SIG-M5 (cell line): ENCODE measurements at regions not wholly inside any gene's neighbourhood (a gene's known extent, or its start where the extent isn't known, plus 50 kb on each side); places are given as distances from the start of the nearest gene placed in this dataset.

Experiments
- DNase-seq: peaks from one replicate; lab custom pipeline; 2025; lab: John Stamatoyannopoulos, UW

DNA sequence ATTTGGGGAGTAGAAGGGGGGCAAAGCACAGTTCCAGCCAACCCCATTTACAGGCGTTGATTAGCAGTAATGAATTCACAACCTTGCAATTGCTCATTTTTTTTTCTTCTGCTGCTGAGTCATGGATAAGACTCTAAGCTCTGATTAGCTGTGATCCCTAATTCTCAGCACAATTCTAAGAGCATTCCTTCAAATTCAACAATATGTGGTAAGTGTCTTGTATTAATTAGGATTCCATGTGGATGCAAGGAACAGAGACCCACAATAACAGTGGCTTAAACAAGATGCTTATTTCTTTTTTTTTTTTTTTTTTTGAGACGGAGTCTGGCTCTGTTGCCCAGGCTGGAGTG is 133.4 kb downstream of the PALM2AKAP2 start:
- no peak for DNase-seq

DNA sequence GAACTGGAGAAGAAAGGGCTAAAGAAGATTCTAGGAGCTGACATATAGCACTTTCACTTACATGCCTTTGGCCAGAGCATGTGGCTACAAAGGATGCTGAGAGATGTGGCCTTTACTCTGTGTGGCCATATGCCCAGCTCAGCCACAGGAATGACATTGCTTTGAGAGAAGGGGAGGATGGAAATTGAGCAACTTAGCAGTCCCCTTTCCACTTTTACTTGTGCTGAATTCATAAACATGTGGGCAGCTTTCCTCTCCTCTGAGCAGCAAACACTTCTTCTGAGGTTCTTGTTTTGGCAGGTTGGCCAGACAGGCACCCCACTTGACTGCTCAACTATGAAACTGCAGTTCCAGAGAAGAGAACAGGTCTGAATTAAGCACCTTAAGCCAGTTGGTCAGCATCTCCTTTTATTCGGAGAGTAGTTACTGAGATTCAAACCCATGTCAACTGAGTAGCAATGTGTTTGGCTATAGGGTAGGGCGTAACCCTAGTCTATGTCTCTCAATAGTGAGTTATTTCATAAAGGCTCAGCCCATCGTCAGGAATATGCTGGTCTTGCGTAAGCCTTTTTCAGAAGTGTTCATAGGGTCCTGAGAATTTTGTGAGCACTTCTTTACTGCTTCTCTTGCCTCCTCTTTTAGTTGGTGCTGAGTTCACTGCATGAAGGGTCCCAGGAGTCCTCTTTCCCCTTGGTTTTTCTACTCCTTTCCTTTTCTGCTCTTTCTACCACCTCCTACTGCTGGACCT is 134.5 kb downstream of the PALM2AKAP2 start:
- no peak for DNase-seq

DNA sequence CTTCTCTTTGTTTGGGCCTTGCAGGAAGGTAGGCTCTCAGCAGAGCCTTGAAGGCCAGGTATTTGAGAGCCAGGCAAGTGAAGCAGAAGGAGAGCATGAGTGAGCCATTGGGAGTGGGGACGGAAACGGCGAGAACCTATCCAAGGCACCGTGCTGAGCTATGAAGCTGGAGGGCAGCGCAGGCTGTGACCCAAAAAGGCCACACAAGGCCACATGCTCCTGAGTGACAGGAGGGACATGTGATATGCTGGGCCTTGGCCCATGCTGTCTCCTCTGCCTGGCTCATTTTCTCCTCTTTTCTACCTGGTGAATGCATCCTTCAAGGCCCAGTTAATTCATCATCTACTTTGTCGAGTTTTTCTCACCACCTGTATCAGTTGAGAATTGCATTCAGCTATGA is 136.3 kb downstream of the PALM2AKAP2 start:
- DNase-seq = no peak

DNA sequence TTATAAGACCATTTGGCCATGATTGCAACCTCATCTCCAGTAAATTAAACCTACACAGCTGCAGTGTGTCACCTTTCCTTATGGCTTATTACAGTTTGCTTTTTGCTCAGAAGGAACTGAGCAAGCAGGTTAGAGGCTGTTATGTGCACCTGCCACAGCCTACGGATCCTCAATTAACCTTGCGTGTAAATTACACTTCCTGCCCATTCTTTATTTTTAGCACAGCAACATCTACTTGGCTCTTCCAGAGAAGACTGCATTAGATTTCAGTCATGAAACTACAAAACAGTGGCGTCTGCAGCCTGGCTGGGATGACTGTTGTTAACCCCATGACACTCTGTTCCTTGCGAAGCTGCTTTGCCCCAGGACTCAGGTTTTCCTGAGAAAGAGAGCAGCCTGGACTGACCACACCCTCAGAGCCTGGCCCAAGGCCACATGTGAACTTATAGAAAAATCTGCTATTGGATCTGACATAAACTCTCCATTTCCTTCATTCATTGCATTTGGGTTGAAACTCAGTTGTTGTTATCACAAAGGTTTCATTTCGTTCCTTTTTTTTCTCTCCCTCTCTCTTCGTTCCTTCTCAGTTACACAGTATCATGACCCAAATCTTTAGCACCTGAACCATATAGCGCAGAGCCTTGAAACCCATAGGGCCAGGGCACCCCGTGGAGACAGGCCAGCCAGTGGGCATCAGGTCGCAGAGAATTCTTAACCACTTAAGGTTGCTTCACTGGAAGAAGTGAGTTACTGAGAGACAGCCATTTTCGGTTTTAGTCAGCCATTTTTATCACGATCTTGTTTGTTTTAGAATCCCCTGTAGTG is 138.6 kb downstream of the PALM2AKAP2 start:
- DNase-seq = no peak

DNA sequence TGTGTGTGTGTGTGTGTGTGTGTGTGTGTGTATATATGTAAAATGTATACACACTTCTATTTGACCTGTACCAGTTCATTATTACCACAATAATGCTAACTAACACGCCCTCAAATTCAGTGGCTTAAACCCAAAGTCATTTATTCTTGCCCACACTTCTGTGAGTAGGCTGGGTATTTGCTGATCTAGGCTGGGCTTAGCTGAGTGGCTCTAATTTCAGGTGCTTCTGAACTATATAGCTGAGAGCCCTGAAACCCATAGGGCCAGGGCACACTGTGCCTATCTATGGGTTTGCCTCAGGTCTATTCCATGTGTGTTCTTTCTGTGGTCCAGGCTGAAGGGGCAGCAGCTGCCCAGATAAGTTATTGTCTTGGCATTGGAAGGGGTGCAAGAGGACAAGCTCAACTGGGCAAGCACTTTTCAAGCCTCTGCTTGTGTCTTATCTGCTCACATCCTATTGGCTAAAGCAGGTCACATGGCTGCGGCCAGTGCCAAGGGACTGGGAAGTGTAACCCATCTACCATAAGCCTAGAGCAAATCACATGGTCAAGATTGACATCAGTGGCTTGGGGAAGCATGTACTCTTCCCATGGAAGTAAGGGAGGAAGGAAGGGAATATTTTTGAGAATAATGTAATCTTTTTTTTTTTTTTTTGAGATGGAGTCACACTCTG is 139.9 kb downstream of the PALM2AKAP2 start:
- DNase-seq = no peak

DNA sequence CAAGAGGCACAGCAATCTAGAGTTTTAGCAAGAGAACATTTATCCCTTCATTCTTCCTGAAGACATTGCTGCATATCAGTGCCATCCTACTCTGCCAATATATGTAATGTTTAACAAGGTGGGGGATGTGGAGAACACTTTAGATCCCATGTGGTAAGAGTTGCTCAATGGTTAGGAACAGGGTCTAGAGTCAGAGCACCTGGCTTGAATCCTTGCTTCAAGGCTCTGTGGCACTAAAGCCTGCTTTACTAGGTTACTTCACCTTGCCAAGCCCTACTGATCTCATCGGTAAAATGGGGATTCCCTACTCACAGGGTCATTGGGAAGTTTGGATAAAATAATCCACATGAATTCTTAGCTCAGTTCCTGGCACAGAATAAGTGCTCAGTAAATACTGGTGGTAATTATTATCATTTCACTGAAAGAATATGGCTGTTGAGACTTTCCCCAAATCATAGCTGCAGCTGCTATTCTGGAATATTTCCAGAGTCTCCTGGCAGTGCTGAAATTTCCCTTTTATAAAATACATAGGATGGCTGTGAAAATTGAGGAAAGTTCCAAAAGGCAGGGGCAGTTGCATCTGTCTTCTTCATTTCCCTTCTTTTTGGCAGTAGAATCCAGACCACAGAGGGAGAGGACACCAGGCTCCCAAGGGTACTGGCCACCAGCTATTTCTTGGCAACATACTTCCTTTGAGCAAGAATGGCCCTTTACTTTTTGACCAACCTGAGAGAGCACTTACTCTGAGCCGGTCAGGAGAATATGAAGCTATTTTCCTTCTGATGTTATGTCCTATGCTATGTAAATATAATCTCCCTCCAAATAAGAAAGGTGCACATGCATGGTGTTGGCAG is 142.8 kb downstream of the PALM2AKAP2 start:
- no peak for DNase-seq

DNA sequence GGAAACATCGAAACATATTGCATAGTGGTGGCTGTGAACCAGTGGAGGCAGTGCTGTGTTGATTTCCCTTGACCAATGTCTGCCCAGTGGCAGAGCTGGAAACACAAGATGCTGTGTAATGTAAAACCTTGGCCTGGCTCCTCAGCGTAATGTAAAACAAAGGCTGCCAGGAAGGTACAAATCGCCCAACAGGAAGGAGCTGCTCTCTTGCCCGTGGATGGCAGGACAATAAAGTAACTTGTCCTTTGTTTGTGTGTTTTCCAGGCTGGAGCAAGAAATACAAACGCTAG is 143.4 kb downstream of the PALM2AKAP2 start:
- DNase-seq = no peak

DNA sequence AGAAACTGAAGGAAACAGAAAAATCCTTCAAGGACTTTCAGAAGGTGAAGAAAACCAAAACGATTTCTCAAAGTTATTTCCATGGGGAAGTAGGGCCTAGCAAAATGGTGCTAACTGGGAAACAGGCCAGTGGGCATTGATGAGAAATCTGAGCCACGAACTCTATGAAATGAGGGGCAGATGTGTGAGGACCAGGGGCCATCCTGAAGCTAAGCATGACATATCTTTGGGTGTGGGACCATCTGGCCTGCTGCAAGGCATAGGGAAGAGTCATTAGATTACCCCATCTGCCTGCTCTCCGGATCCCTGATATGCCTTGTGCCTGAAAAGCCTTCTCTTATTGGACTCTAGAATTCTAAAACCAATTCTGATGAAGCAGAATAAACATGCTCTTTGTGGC is 143.8 kb downstream of the PALM2AKAP2 start:
- DNase-seq = no peak

DNA sequence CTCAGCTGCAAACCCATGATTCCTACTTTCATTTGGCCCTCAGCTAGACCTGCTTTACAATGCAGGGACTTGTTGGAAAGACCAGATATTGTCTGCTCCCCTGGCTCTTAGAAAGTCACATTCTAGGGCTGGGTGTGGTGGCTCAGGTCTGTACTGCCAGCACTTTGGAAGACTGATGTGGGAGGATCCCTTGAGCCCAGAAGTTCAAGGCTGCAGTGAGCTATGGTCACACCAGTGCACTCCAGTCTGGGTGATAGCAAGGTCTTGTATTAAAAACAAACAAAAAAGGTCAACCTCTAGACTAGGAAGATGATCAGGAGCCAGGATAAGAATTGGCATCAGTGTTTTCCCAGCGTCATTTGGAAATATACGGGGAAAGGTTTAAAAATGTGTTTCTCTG is 145.8 kb downstream of the PALM2AKAP2 start:
- DNase-seq = no peak

DNA sequence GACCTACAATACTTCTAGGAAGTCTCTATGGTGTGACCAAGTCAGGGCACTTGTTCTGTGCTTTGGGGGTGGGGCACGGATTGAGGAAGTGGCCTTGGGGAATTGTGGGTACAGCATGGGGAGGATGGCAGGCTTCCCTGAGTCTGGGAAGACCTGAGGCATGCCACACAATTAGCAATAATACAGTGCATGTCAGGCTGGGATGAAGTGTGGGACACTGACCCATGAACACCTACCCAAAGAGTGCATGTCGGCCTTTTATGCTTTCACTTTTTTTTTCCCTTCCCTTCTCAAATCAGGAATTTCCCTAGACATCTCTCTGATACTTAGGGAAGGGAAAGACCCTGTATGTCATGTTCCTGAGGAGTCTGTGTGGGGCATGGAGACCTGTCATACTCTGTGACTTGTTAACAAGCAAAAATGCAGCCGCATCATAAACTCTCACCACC is 146.4 kb downstream of the PALM2AKAP2 start:
- no peak for DNase-seq

DNA sequence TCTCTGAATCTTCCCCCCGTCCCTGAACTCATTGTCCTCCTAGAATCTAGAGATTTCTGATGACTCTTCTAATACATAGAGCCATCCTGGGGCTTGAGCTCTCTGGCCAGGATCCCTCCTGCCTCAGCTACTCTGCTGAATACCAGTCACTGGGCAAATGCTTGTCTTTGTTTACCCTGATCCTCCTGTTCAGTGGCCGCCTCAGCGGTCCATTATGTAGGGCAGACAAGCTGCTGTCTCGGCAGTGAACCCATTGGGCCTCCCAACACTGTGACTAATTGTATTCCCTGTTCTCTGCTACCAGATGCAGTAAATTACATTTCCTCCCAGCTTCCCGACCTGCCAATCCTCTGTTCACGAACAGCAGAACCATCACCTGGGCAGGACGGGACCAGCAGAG is 151.6 kb downstream of the PALM2AKAP2 start:
- DNase-seq = no peak

DNA sequence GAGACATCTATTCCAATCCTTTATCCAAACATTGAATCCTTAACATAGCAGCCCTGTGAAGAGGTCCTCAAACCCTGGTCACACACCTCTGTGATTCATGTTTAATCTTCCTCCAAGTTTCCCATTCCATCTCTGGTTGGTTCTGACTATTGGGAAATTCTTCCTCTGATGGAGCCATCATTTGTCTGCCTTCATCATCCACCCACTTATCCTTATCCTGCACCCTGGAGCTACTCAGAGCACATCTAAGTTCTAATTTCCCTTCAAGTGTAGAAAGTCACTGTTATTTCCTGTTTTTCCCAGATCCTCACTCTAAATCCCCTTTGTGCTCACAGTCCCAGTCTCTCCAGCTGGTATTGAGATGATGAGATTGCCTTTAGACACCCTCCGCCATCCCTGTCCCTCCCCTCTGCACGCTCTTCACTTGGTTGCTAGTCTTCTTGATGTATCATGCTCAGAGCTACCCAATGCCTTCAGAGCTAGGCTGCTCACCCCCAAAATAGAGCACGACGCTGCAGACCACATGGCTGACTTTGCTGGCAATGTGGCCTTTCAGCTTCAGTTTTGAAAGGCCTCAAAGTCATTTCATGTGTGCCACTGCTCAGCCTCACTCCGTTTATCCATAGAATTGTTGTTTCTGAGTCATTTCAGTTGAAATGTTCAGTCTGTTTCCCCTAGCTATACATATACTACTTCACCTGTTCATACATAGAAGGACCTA is 154.3 kb downstream of the PALM2AKAP2 start:
- no peak for DNase-seq

DNA sequence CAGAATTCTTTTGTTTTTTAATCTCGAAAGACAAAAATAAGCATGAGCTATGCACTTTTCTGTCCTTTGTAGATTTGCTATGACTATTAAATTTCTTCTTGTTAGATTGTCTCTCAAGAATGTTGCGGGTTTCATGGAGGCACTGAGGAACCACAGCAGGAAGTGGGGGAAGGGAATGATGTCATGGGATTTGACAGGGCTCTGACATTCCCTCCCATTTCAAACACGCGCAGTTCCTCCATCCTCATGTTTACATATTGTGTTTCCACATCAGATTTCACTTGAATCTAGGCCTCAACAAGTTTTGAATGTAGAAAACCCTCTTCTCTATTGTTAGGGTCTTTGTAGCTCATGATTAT is 154.8 kb downstream of the PALM2AKAP2 start:
- DNase-seq = no peak

DNA sequence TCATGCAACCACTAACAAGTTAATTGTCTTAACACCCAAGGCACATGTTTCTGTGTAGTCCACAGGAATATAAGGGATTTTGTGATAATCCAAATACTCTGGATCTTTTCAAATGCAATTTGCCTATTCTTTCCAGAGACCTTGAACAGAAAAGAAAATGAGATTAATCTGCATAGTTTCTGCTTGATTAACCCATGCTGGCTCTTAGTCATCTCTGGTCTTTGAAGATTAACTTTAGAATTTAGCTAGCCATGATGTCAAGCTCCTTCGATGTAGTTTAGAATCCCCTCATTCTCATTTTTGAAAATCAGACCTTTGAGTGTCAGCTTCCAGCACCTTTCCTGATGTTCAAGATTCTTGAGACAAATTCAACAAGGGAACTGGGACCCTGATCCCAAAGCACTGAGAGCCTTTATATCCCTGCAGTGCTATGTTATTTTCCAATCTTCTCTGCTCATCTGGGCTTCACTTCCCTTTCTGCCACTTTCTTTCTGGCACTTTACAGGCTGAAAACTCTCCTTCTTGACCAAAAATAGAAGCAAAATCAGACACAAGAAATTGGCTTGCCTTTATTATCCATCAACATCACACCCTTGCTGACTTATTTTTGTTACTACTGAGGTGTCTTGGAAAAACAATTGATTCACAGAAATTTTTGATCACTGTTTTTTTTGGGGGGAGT is 155.5 kb downstream of the PALM2AKAP2 start:
- no peak for DNase-seq

DNA sequence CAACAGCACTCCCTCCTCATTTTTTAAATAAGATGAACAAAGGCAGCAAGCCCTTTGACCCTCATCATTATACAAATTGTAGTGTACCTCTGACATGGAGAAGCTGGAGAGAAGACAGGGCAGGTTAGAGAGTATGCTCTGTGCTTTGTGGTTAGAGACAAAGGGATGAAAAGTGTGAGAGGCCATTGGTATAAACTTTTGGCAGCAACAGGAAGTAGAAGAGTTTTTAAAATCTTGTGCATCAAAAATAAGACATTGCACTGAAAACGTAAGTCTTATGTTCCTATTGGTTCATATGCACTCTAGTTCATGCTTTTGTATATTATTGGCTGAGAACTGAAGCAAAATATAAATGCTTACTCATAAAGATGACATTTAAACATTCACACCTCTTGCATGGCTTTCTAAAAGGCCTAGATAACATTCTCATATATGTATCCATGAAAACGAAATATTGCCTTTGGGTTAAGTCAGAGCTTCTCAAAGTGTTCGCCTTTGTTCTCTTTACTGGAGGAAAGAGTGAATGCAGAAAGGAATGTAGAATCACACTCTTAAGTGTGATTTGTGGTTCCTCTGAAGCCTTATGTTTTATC is 158.0 kb downstream of the PALM2AKAP2 start:
- DNase-seq = no peak

DNA sequence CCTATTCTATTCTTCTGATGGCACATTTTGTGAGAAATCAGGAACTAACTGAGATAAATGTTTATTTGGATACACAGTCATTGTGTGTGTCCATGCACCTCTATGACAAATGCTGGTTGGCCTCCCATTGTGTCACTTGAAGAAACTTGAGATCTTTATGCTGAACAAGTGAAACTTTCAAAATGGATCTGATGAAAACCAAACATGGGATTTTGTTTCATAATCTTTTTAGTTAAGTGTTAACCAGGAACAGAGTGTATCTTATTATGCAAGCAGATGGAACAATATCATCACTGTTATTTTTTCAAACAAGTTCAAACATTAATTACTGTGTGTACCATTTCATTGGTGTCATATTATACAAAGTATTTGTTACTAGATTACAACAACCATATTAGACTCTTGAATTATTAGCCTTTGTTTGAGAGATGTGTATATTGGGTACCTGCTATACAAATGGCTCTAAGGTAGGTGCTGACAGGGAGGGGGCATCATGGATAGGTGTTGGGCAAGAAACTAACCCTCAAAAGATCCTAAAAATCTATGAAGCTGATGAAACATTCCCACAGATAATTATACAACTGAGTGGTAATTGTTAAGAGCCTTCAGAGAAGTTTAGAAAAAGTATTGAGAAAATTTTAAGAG is 159.8 kb downstream of the PALM2AKAP2 start:
- no peak for DNase-seq

DNA sequence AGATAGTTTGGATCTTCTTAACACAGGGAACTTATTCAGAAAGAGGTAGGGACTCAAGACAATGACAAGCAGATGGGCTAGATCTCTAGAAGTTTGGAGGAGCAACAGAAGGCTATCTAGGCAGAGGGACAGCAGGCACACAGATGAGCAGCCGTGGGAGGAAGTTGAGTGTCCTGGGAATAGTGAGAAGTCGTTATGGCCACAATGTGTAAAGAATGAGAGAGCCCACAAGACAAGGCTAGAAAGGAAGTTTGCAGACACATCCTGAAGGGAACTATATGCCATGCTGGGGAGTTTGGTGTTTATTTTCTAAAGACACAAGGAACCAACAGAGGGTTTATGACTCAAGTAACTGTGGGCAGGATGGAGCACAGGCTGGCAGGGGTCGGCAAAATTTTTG is 160.6 kb downstream of the PALM2AKAP2 start:
- no peak for DNase-seq

DNA sequence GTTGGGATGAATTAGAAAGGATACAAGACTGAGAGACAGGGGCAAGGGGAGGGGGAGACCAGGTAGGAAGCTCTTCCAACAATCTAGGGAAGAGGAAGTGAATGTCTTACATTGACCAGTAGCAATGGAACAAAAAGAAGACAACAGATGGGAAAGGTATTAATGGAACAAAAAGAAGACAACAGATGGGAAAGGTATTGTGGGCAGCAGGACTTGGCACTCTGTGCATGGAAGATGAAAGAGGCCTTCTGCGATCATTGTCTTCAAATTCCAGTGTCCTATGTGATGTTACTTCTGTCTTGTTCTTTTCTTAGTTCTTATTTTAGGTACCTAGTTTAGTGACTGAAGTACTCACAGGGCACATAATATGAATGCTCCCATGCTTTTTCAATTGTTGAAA is 161.8 kb downstream of the PALM2AKAP2 start:
- no peak for DNase-seq

DNA sequence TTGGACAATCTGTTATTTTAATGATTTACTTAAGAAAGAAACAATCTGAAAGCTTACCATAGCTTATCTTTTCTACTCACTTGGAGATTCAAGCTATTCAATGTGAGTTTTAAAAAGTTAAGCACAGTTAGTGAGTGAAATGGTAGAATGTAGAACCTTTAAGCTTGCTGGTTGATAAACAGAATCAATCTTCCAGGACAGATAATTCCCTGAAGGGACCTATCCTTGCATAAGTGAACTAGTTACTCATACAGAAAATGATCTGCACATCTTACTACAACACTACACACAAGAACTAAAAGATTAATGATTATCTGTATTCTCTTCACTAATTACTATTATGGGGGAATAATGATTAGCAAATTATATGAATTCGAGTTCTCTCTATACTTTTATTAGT is 165.6 kb downstream of the PALM2AKAP2 start:
- DNase-seq = no peak

DNA sequence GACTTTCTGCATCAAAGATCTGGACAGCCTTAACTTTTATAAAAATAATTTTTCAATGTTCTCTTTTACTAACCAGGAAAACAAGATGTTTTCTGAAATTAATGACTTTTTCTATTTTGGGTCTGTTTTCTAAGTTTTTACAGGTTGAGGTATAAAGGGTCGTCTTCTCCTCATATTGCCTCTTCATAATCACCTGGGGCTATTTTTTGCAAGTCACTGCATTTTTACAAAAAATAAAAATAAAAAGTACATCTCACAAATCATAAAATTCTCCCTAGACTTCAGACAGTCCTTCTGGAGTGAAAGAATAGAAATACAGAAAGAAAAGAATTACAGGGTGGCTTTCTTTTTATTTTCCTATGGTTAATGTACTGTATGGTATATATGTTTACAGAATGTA is 168.5 kb downstream of the PALM2AKAP2 start:
- DNase-seq = no peak
